HFF-Myc (cell line): ENCODE measurements at regions not wholly inside any gene's neighbourhood (a gene's known extent, or its start where the extent isn't known, plus 50 kb on each side); places are given as distances from the start of the nearest gene placed in this dataset.

Experiments
- DNase-seq: peaks from one replicate; pipeline ENCODE4 v3.0.0-alpha.2; 2011; ENCODE audit warnings: low read depth; ENCODE audit errors: extremely low read depth
- H3K4me3 ChIP-seq: replicated peaks from 2 replicates; pipeline ENCODE4 v1.5.1; 2011; ENCODE audit warnings: low read depth, mild to moderate bottlenecking, control low read depth, low read length
- CTCF ChIP-seq: IDR thresholded peaks from 2 replicates; pipeline ENCODE4 v1.5.1; 2012; ENCODE audit warnings: mild to moderate bottlenecking, low read depth, low read length, control low read depth; ENCODE audit errors: missing control alignments

DNA sequence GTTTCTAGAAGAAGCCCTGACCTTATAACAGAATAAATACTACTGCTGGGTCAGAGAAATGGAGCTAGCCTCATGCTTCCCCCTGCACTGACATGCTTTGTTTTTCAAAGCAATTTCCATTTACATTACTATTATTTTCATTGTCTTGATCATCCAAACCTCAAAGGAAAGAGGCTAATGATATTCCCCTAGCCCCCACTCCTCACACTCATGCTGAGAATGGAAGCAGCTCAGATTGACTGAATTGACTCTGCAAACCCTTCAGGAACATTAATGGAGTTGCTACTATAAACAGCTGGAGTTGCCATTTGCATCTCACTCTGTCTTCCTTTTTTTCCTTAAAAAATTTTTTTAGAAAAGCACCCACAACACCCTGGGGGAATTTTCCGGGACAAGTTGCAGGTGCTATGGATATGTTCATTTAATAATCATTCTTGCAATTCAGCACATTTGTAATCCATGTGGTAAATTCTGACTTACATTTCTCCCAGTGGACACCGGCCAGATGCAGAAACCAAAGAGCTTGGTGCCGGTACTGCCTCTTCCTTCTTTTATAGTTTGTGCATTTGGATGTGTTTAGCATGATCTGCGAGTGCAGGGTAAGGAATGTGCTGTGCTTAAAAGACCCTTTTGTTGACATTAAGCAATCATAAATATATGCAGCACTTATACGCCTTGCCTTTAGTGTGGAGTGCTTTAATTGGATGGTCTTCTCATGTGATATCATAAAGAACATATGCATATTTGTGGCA lies 103.3 kb upstream of the OSR1 start:
- H3K4me3 ChIP-seq = no peak overlapping the region
- TF ChIP-seq CTCF = no peak
- DNase-seq = peak; percentile 37

DNA sequence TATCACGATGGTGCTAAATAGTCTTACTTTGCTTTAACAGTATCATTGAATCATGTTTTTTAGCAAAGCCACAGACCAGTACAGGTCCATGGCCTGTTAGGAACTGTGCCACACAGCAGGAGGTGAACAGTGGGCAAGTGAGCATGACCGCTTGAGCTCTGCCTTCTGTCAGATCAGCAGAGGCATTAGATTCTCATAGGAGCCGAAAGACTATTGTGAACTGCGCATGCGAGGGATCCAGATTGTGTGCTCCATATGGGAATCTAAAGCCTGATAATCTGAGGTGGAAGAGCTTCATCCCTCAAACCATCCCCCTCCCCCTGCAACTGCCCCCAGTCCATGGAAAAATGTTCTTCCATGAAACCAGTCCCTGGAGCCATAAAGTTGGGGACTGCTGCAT lies 102.3 kb upstream of the OSR1 start:
- H3K4me3 ChIP-seq = no peak overlapping the region
- TF ChIP-seq CTCF = no peak
- DNase-seq = no peak

DNA sequence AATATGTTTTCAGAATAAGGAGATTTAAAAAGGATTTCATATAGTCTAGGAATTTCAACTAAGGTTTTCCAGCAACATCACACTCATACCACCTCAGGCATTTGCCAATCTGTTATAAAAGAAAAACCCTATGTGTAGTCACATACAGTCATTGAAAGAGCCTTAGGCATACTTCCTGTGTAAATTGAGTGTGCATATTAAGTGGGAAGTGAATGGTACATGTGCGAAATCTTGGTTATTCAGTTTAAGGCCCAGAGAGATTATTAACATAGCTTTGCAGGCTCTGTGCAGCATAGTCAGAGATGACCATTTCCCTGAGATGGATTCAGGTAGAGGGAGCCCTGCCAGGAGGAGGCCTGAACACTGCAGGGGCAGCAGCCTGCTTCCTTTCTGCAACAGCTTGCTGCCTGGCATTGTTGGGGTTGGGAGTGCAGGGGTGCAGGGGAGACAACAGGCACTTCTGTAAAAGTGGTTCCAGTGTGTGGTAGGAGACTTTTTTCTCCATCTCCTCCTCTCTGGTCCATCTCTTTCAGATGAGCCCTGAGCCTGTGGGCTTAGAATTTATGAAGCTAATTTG lies 100.1 kb upstream of the OSR1 start:
- H3K4me3 ChIP-seq = no peak overlapping the region
- DNase-seq = no peak
- no peak for TF ChIP-seq CTCF

DNA sequence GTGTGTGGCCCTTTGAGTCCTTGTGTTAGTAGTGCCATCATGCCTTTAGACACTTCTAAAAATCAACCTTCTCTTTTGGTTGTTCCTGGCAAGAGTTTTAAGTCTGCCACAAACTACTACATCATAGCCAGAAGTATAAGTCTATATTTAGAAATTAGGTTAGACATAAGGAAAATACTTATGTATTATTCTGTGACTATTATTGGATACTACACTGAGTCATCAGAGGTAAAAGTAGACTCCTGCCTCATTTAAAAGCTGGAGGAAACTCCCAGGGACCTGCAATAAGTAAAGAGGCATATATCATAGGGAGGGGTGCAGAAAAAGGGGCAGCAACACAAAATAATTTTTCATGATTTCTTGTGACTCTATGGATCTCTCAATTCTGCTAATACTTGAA lies 99.4 kb upstream of the OSR1 start:
- no peak for DNase-seq
- H3K4me3 ChIP-seq = no peak overlapping the region
- TF ChIP-seq CTCF = no peak

- no peak for DNase-seq
- TF ChIP-seq CTCF = no peak
- H3K4me3 ChIP-seq = no peak overlapping the region
Measured at GRCh38 chr2:19456705-19457309, 98.4 kb upstream of the OSR1 start.

- TF ChIP-seq CTCF = no peak
- no peak for DNase-seq
- H3K4me3 ChIP-seq = no peak overlapping the region
Measured at GRCh38 chr2:19454125-19454524, 95.7 kb upstream of the OSR1 start.
